ENCODE measurements at regions not wholly inside any gene's neighbourhood (a gene's known extent, or its start where the extent isn't known, plus 50 kb on each side); places are given as distances from the start of the nearest gene placed in this dataset.

GRCh38 chr1:87565861-87566260 is 237.2 kb downstream of the LMO4 start:
- ATAC-seq (no peak), DNase-seq (ENCODE audit: low read depth, low spot score) (no peak)
- Histone ChIP-seq H3K27me3 (ENCODE audit: control insufficient read depth, insufficient read depth, low read length) (no peaks in the 10 kb centered on the region), H3K36me3 (ENCODE audit: control insufficient read depth, insufficient read depth, low read length) (no peaks in the 10 kb centered on the region), H3K27ac (ENCODE audit: low read length) (no peak overlapping the region), H3K4me1 (ENCODE audit: control insufficient read depth, insufficient read depth, low read length) (no peaks in the 10 kb centered on the region), H3K9me3 (ENCODE audit: control insufficient read depth, insufficient read depth, low read depth, low read length) (no peaks in the 10 kb centered on the region), H3K4me3 (ENCODE audit: low read depth in 2 of 2, low read length in 2 of 2) (no peak overlapping the region)
- BruUV-seq (replicated peaks), result no TSS peak
- ChIA-PET CTCF (no interaction called here), POLR2A (no interaction called here)
- no peak for TF ChIP-seq REST (IDR thresholded peaks at IDR 0.05; ENCODE audit: insufficient read depth in 1 of 2, low read depth in 2 of 2, low read length in 1 of 2)
- in situ Hi-C loops (cut with HindIII; ENCODE audit: low pct_unique_long_range_greater_than_20kb, low sequenced_read_pairs), result no loop called here
- intact Hi-C loops (cut with micrococcal nuclease; ENCODE audit: unreplicated experiment), result no loop called here

DNA sequence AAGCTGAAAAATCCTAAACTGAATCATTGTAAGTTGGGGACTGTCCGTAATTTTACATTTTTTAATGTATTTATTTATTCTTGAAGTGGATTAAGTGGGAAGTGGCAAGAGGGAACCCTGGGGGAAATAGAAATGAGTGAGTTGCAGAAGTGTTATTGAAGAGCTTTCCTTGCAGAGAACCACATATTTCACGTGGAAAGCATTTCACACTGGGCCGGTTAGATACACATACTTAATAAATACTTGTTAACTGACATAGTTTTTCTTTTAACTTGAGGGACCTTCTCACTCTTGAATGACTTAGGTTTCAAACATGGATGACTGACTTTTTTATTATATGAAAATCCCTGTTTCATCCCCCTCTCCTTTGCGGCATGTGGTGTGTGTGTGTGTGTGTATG is 239.3 kb downstream of the LMO4 start:
- H3K27ac ChIP-seq (ENCODE audit: low read length), result no peak overlapping the region
- intact Hi-C loops (cut with micrococcal nuclease; ENCODE audit: unreplicated experiment) (no loop called here), in situ Hi-C loops (cut with HindIII; ENCODE audit: low pct_unique_long_range_greater_than_20kb, low sequenced_read_pairs) (no loop called here)
- BruUV-seq (replicated peaks), result no TSS peak
- no peak for TF ChIP-seq REST (IDR thresholded peaks at IDR 0.05; ENCODE audit: insufficient read depth in 1 of 2, low read depth in 2 of 2, low read length in 1 of 2)
- no peak for TF ChIP-seq SIN3A (IDR thresholded peaks at IDR 0.05; ENCODE audit: borderline replicate concordance, insufficient read depth, low read depth, low read length)
- no peak for TF ChIP-seq POLR2AphosphoS5 (IDR thresholded peaks at IDR 0.05; ENCODE audit: low read depth, low read length)
- no peak for TF ChIP-seq CTCF (IDR thresholded peaks at IDR 0.05)
- no peak for DNase-seq (ENCODE audit: low read depth, low spot score)
- H3K4me1 ChIP-seq (ENCODE audit: control insufficient read depth, insufficient read depth, low read length), result no peaks in the 10 kb centered on the region
- ChIA-PET CTCF (no interaction called here), POLR2A (no interaction called here)
- ATAC-seq, result no peak
- no peaks in the 10 kb centered on the region for H3K36me3 ChIP-seq (ENCODE audit: control insufficient read depth, insufficient read depth, low read length)
- no peaks in the 10 kb centered on the region for H3K9me3 ChIP-seq (ENCODE audit: control insufficient read depth, insufficient read depth, low read depth, low read length)
- H3K27me3 ChIP-seq (ENCODE audit: control insufficient read depth, insufficient read depth, low read length), result no peaks in the 10 kb centered on the region
- H3K4me3 ChIP-seq (ENCODE audit: low read depth in 2 of 2, low read length in 2 of 2), result no peak overlapping the region

Measured in Panc1 (cell line).